ENCODE measurements at regions not wholly inside any gene's neighbourhood (a gene's known extent, or its start where the extent isn't known, plus 50 kb on each side); places are given as distances from the start of the nearest gene placed in this dataset.

DNA sequence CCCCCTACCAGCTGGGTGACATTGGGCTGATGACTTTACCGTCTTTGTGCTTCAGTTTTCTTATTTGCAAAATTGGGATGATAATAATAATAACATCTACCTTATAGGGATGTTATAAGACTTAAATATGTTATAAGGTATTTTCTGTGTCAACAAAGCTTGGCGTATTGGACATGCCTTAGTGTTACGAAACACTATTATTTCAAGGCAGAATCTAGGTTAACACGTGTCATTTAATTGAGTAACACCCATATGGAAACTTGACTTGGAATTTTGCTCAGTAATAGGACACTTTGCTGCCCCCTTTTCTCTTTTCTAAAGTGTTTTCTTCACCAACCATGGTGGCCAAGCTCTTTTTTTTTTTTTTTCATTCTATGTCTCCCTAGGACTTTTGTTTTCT lies 294.2 kb upstream of the SALL1 start:
- DNase-seq, result no peak

DNA sequence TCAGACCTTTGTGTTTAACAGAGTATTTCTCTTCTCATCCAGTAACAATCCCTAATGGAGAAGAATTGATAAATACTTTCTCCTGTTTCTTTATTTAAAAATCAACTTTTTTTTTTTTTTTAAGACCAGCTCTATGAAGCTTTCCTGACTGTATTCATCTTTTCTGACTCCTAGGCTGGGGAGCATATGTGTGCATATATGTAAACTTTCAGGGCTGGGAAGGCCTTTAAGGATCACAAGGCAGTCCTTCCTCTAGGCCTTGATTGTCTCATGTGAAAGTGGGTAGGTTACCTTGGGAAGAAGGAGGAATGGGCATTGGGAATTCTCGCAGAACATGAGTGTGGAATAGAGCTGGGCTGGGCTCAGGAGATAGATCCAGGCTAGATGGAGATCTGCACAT lies 292.9 kb upstream of the SALL1 start:
- DNase-seq, result no peak

DNA sequence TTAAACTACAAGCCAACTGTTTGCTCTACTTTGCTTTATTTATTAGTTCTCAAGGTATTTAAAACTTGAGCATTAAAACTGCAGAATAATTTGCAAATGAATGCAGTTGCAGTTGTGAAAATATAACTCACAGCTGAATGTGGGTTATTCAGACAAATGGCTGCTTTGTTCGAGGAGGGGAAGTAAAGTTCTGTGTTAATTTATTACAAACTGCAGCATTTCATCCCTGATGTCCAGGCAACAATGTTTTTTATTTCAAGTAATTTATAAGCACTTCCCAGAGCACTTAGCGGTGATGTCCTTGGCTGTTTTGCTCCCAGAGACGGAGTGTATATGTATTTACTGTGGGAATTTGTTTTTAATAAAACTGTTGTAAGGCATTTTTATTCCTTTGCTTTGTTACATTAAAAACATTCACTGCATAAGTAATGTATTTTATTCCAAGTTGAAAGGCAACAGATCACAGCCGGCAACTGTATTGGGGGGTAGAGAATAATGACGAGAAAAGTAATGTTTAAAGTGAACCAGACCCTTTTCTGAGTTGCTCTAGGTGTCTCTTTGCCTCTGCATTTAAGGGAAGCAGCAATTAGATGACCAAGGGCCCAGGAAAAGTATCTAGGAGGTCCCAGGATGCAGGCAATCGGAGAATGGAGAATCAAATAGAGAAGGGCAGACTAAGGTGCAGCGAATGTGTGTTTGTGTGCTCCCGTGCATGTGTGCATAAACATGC lies 291.2 kb upstream of the SALL1 start:
- DNase-seq, result no peak

DNA sequence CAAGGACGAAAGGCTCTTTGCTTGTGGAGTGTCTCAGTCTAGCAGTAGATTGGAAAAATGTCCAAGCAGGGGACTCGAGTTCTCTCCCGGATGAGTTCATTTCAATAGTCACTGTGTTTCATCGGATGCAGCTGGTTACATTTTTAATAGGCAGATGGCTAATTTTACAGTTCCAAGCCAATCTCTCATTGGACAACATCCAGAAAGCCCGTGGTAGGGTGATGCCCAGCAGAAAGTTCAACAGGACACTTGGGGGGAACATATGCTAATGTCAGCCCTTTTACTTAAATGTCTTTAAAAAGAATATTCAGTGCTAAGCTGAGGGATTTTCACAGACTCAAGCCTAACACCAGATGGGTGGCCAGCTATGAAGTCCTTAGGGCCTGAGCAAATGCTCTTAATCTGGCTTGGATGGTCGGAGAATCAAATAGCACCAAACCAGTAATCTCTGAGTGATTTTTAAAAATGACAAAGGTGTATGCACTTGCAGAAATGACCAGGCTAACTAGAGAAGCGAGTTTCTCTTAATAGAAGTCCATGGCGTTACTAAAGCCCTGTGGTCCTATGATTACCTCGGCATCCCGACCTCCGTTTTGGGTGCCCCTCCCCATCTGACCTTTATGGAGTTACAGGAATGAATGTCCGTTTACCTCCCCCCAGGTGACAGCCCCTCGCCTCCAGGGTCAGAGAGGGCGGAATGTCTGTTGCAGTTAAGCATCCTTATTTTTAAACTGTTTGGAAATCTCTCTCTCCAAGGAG lies 289.2 kb upstream of the SALL1 start:
- no peak for DNase-seq

DNA sequence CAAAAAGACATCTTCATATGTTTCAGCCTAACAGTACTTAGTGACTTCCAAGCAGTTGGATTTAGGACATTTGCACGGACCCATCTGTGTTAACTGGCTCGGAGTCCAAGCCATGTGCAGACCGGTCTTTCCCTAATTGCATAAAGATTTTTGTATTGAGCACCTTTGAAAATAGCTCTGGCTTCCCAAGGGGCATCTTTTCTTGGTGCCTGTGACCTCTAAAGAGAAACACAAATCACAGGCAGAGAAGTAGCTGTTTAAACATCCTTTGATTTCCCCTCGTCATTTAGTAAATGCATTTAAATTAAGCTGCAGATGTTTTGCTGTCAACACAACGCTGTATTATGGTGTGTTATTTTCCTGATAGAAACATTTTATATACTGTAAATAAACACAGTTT lies 288.2 kb upstream of the SALL1 start:
- no peak for DNase-seq

DNA sequence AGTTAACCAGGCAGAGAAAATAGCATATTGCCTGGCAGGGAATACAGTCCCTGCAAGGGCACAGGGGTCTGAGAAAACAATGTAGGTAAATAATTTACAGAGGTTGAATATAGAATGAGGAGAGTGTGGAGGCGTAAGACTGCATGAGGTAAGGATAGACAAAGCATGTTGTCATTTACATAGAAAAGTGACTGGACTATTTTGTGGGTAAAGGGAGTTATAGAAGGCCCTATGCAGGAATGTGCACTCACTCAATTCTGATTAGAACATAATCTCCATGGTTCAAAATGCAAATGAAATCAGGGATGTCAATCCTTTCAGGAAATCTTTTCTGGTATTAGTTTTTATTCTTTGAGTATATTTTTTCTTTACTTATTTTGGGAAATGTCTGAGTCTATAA lies 285.7 kb upstream of the SALL1 start:
- no peak for DNase-seq

DNA sequence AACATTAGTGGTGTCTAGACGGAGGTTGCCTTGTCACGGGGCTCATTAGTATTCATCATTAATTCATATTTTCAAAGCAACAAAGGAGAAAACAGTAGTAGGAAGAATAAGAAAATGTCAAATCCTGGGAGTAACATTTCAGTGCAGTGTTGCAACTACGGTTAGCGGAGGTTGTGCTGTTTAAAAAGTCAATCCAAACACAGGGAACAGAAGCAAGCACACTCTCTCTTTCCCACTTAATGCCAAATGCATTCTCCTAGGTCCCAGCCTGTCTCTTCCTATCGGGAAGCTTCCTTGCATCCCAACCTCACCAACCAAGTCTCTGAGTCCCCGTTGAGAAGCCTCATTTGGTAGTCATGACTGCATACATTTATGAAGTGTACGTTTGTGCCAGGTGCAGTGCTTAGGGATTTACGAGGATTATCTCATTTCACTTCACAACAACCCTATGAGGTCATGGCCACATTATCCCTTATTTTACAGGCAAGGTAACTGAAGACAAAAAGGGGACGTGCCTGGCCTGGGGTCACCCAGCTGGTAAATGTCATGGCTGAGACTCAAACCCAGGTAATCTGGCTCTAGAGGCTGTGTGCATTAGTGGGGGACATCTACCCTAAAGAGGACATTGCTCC lies 283.6 kb upstream of the SALL1 start:
- DNase-seq, result no peak

DNA sequence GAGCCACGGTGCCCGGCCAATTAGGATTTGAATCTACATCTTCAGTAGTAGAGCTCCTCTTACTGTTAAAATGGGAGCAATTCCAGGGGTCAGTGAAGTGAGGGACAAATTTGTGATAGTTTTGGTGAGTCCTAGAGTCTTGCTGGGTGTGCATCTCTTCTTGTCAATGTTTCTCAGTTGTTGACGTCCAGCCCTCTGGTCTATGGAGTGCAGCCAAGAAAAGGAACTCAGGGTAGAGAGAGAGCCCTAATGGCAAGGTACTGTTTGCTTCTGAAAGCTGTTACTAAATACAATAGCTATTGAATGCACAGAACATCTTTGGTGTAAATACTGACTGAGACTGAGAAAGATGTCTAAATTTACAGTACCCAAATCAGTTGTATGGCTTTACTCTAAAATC lies 282.5 kb upstream of the SALL1 start:
- DNase-seq, result no peak

DNA sequence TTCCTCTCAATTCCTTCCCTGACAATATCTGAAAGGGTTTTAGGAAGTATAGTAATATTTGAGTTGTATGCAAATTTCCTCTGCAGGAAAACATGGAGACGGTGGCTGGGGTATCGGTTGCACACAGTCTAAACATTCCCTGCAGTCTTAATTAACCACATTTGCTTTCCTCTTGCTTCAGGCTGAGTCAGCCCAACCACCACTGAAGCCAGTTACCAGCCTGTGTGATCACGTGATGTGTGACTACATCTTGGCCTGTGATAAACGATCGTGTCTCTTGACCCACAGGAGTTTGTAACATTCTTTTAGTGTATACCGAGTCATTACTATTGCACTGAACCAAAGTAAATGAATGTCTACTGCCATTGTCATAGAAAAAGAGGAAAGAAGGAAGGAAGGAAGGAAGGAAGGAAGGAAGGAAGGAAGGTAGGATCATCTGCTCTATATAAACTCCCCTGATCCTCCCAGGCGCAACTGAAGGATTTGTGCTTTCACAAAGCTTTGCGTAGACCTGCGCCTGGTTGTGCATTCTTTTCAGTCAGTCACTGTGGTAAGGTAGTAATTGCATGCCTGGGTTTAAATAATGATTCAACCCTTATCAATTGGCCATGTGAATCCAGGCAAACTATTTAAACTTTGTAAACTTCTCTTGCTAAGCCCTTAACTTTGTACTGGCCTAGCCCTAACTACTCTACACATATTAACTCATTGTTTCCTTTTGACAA lies 280.6 kb upstream of the SALL1 start:
- DNase-seq, result no peak

DNA sequence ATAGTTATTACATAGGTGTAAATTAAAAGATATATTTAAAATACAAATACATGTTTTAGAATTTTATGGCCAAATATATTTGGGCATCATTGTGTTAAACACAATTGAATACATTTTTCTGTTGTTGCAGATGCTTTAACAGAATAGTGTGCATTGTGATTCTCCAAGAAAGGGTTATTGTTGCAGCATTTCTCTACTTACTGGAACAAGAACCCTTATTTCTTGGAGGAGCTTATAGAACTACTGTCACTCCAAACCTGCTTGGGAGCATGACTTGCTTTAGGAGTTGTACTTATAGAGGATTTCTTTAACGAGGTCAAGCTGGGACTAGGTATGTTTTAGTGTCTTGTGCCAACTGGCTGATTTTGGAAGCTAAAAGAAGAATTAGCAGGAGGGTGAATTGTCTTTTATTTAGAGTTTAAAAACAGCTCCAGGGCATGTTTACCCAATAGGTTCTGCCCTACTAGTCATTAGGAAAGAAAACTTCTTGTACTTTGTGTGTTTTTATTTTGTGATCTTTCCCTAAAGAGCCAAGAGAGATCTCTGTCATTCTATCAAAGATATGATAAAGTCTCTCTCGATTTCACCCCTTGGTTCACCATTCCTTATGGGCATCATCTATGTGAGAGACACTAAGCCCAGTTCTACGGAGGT lies 279.8 kb upstream of the SALL1 start:
- no peak for DNase-seq

DNA sequence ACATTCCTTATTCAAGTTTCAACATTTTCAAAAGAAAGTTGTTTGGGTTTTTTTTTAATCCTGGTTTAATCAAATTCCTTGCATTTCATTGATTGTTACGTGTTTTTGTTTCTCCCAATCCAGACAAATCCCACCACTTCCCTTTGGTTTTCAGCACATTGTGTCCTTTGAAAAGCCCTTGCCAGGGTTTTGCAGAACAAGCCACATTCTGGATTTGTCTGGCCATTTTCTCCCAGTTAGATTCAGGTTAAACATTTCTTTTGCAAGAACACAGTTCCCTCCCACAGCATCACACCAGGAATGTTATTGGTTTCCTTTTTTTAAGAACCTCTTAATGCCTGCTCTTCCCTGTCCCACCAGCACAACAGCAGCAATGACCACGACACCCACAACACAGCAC lies 278.0 kb upstream of the SALL1 start:
- no peak for DNase-seq

DNA sequence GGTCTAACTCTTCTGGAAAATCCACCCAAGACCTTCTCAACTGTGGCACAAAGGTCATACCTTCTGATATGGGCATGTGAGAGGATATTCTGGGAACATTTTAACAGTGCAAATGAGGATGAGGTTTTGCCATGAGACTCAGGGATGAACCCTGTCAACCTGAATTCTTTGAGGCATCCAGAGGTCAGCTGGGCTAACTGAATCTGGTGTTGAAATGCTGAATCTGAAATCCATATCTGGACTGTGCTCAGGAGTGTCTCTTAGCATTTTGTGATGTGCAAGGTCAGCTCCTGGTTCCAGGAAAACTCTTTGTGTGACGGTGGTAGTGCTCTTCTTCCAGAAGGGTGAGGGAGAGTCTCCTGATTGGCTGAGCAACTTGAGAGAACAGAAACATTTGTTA lies 276.0 kb upstream of the SALL1 start:
- DNase-seq, result no peak

DNA sequence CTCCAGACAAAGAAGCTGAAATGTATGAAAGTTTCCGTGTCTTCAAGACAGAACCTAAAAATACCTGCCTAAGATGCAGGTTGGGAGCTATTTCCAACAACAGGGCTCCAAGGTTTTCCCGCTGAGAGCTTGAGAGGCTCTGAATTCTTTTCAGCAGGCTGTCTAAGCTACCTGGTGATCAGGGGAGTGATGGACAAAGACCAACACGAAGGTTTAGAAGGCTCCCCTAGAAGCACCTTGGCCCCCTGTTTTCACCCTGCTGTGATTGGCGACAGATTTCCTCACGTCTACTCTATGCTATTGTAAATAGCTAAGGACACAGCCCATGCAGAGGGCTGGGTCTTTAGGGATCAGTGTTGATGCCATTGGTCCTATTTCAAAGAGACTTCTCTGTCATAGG lies 275.2 kb upstream of the SALL1 start:
- DNase-seq, result no peak

DNA sequence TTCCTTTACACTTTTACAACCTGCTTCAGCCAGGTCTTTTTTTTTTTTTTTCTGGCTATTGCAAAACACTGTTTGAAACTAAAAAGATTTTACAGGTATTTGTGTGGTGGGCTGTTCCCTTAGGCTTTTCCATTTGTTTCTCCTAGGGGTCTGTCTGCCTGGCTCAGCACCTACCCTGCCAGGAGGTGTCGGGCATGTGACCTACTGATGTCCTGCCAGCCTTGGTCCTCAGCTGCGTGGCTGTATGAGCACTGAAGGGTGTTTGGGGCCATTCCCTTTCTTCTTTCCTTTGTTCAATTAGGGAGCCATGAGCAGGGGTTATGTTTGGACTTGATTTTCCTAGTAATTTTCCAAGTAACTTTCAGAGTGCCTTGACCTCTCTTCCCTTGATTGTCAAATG lies 269.2 kb upstream of the SALL1 start:
- DNase-seq, result no peak

DNA sequence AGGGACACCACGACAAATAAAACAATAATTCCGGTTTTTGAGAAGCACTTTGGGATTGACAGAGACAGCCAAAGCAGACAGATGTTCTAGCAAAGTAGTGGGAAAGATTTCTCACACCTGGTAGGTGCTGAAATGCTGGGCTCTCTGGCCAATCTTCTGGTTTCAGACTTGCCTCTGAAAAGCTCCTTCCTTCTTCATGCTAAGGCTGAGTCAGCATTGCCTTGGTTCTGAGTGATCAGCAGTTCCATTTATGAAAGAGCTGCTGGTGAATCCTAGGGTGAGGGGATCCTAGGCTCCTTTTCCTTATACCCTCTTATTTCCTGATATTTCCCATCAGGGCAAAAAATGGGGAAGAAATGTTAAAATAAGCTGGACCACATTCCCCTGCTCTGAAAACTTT lies 268.7 kb upstream of the SALL1 start:
- DNase-seq, result no peak

DNA sequence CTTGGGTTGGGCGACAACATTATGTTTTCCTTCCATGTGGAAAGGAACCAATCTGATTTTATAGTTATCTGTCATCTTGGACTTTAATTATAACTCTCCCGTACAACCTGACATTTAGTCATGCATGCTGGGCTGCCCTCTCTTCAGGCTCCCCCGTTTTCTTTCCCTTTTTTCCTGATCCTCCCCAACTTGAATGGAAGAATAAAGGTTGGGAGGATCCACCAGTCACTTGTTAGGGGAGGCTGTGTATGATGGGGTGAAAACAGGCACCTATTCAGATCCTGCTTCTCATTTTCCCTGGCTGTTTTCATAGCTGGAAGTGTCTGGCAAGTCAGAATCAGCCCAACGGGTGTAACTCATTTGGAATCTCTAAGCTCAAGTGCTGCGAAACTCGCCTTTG lies 267.2 kb upstream of the SALL1 start:
- DNase-seq, result no peak

DNA sequence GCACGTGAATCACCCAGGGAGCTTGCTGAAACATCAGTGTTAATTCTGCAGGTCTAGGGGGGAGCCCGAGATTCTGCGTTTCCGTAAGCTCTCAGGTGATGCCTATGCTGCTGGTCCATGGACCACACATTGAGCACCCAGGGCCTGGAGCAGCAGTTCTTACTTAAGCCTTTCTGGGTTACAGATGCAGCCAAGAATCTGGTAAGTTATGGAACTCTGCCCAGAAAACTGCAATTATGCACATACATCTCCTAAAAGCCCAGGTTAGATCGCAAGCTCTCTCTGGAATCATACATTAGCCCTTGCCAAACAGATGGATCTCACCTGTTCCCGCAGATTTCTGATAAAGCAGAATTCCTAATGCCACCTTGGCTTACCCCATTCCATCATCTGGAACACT lies 265.9 kb upstream of the SALL1 start:
- no peak for DNase-seq

DNA sequence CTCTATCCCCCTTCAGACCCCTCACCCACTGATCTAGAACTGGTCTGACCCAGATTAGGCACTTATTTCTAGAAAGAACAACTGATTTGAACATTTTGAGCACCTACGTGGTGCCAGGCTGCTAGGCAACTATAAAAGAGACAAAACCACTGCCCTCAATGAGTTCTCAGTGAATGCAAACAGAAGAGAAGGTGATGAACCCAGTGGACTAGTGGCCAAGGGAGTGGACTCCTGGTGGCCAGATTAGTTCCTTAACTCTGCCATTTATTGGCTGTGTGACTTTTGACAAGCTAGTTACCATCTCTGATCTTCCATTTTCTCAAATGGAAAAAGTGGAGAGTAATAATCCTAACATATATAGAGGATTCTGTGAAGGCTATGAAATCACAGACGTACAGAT lies 259.1 kb upstream of the SALL1 start:
- no peak for DNase-seq

DNA sequence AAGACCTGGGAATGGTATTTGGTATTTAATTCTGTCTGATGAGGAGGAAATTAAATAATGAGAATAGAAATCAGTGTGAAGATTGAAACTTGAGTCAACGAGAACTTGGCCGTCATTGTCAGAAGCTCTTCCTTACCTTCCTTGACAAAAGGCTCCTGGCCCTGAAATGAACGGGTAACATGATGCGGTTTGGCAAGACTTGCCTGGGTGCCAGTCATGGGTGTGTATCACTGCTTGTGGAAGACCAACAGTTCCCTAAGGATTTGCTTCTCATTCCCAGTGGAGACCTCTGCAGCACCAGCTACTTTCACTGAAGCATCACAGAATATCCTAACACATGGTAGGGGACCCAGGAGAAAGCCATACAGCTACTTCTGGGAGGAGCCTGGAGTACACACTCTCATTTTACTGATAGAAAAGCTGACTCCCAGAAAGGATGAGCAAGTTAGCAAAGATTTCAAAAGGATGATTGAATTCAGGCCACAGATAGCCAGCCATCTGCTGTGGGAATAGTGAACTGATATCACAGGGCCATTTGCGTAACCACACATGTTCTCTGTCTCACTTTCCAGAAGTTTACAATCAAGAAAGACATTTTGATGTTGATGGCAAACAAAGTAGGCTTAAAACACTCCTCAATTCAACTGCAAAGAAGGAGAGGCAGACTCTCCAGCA lies 258.1 kb upstream of the SALL1 start:
- DNase-seq, result no peak

DNA sequence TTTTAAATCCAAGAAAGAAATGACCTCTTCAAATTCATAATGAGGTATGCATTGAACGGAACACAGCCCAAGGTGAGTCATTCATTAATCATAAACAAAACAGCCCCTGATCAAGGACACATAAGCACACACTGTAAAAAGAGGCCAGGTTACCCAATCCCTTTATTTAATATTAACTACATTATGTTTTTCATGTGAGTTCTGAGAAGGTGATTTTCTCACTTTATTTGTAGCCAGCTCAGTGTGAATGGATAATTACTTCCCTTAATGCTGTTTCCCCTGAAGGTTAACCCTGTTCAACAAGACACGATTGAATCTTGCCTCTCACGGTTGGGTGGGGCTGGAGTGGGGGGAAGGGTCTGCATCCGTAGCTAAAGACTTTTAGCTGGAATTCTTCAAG lies 257.3 kb upstream of the SALL1 start:
- DNase-seq, result no peak

DNA sequence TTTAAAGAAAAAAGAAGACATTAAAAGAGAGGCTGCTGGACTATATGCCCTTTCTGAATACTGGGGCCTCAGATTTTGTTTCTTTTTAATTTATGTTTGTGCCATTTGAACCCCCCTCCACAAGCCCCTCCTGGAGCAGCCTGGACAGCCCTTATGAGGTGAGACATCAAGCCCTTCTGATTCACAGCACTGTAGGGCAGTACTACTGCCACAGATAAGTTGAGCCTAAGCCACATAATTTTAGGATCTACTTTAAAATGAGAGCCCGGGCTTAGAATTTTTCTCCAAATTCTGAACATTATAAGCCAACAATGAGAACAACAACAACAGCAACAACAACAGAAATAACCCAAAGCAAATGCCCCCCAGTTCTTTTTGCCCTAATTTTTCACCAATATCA lies 256.9 kb upstream of the SALL1 start:
- no peak for DNase-seq

DNA sequence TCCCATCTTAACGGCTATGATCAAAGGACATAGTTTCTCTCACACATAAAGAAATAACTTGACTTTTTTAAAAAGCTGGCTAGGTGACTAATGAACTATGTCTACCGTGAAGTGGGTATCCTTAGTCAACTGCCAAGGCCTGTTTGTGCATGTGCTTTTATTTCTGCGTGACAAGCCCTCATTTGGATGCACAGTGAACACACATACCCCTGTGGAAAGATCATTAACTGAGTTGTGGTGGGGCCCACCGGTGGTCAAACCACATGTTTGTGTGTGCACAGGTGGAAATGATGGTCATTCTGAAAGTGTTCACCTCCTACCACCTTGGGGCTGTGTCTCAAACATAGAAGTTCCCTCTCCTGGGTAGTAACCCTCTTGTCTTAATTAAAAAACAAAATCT lies 256.1 kb upstream of the SALL1 start:
- DNase-seq, result no peak

DNA sequence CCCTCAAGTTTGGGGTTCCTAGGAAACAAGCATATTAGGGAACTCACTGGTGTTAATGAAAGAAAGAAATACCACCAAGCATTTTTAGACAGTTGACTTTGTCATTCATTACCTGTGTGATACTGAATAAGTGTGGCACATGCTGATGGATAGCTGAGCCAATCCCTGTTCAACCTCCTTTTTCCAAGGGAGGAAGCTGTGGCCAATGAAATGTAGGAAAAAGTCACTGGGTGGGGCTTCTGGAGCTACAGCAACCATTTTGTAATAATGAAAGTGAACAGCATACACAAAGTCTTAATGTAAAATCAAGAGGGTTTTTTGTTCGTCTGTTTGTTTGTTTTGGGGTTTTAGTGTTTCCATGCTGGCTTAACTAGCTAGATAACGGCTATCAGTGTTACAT lies 254.3 kb upstream of the SALL1 start:
- no peak for DNase-seq
